IMR-90 (cell line): ENCODE measurements at regions not wholly inside any gene's neighbourhood (a gene's known extent, or its start where the extent isn't known, plus 50 kb on each side); places are given as distances from the start of the nearest gene placed in this dataset.

Experiments
- ATAC-seq: fragments of 200-7000 bp; cut with Tn5 transposase; 2 replicates; pipeline ENCODE4 v1.9.1; 2020; ENCODE audit warnings: low read depth, mild to moderate bottlenecking, moderate library complexity
- BruUV-seq: library from RNA; stranded (reverse); fragments of 400-500 nt; replicated peaks from 2 replicates; lab custom pipeline; 2021; lab: Mats Ljungman, UMichigan
- CTCF ChIA-PET: fragments of 300-600 bp; formaldehyde crosslinking; extraction: SDS; loops from one replicate; lab custom pipeline; 2021; ENCODE audit warnings: antibody characterized with exemption; lab: Yijun Ruan, JAX
- POLR2A ChIA-PET: fragments of 300-600 bp; sonication (Branson Sonifier 250); formaldehyde crosslinking; loops from one replicate; lab custom pipeline; 2022; ENCODE audit warnings: antibody characterized with exemption; ENCODE audit not compliant: unreplicated experiment; lab: Charles Lee
- DNase-seq: peaks from one replicate; pipeline ENCODE4 v3.0.0; 2013
- H2AFZ ChIP-seq: replicated peaks from 2 replicates; pipeline ENCODE3; 2013; ENCODE audit warnings: low read length, mild to moderate bottlenecking; ENCODE audit not compliant: poor library complexity
- H2AK5ac ChIP-seq: 2 replicates; pipeline ENCODE4 v1.6.1; 2013; ENCODE audit warnings: low read depth, low read length, inconsistent platforms
- H2AK9ac ChIP-seq: replicated peaks from 2 replicates; pipeline ENCODE3; 2013; ENCODE audit warnings: mild to moderate bottlenecking, low read depth, low read length, moderate library complexity; ENCODE audit not compliant: poor library complexity
- H2BK120ac ChIP-seq: 2 replicates; pipeline ENCODE4 v1.6.1; 2013; ENCODE audit warnings: low read depth, low read length, inconsistent platforms
- H2BK15ac ChIP-seq: 3 replicates; pipeline ENCODE4 v1.6.1; 2013; ENCODE audit warnings: low read depth, low read length, inconsistent platforms
- H2BK20ac ChIP-seq: 2 replicates; pipeline ENCODE4 v1.6.1; 2013; ENCODE audit warnings: low read depth, mild to moderate bottlenecking, inconsistent platforms, low read length, moderate library complexity
- H2BK5ac ChIP-seq: 2 replicates; pipeline ENCODE4 v1.6.1; 2013; ENCODE audit warnings: mild to moderate bottlenecking, low read depth, low read length, inconsistent platforms; ENCODE audit not compliant: poor library complexity, severe bottlenecking
- H3K14ac ChIP-seq: replicated peaks from 2 replicates; pipeline ENCODE4 v1.6.1; 2013; ENCODE audit warnings: low read depth, low read length, inconsistent platforms
- H3K18ac ChIP-seq: 2 replicates; pipeline ENCODE4 v1.6.1; 2013; ENCODE audit warnings: low read depth, low read length, control low read depth
- H3K23ac ChIP-seq: 2 replicates; pipeline ENCODE4 v1.6.1; 2013; ENCODE audit warnings: low read depth, low read length, inconsistent platforms
- H3K27ac ChIP-seq: 2 replicates; pipeline ENCODE4 v1.5.1; 2013; ENCODE audit warnings: mild to moderate bottlenecking, control low read depth, low read length; ENCODE audit not compliant: insufficient read depth
- H3K27me3 ChIP-seq: 2 replicates; pipeline ENCODE4 v1.6.1; 2013; ENCODE audit warnings: low read length; ENCODE audit not compliant: control insufficient read depth, insufficient read depth
- H3K36me3 ChIP-seq: 2 replicates; pipeline ENCODE4 v1.6.1; 2013; ENCODE audit warnings: low read length, mixed read lengths; ENCODE audit not compliant: control insufficient read depth, insufficient read depth
- H3K4ac ChIP-seq: 2 replicates; pipeline ENCODE4 v1.6.1; 2013; ENCODE audit warnings: low read depth, low read length, inconsistent platforms
- H3K4me1 ChIP-seq: 2 replicates; pipeline ENCODE4 v1.6.1; 2013; ENCODE audit warnings: low read length, mixed read lengths; ENCODE audit not compliant: control insufficient read depth, insufficient read depth
- H3K4me2 ChIP-seq: 2 replicates; pipeline ENCODE4 v1.6.1; 2013; ENCODE audit warnings: low read depth, mild to moderate bottlenecking, control low read depth, low read length, moderate library complexity
- H3K4me3 ChIP-seq: 2 replicates; pipeline ENCODE4 v1.5.1; 2013; ENCODE audit warnings: low read depth, mild to moderate bottlenecking, control low read depth, low read length, moderate library complexity; ENCODE audit not compliant: insufficient read depth
- H3K56ac ChIP-seq: 2 replicates; pipeline ENCODE4 v1.6.1; 2013; ENCODE audit warnings: low read length, inconsistent platforms; ENCODE audit not compliant: insufficient read depth; ENCODE audit errors: extremely low read depth
- H3K79me1 ChIP-seq, 2 experiments: 2 replicates each; pipeline ENCODE4 v1.6.1; 2013; ENCODE audit warnings: low read length in 2 of 2, inconsistent platforms in 1 of 2, low read depth in 1 of 2
- H3K9ac ChIP-seq: 2 replicates; pipeline ENCODE4 v1.6.1; 2013; ENCODE audit warnings: low read depth, low read length, control low read depth
- H3K9me1 ChIP-seq: 2 replicates; pipeline ENCODE4 v1.6.1; 2013; ENCODE audit warnings: low read length, inconsistent platforms; ENCODE audit not compliant: insufficient read depth
- H3K9me3 ChIP-seq: 2 replicates; pipeline ENCODE4 v1.6.1; 2013; ENCODE audit warnings: low read length; ENCODE audit not compliant: control insufficient read depth, insufficient read depth
- H4K20me1 ChIP-seq: 2 replicates; pipeline ENCODE4 v1.6.1; 2013; ENCODE audit warnings: low read length, inconsistent platforms; ENCODE audit not compliant: insufficient read depth
- H4K5ac ChIP-seq: 2 replicates; pipeline ENCODE4 v1.6.1; 2013; ENCODE audit warnings: mild to moderate bottlenecking, low read depth, low read length, control low read depth
- H4K8ac ChIP-seq, 2 experiments: 2 replicates each; pipeline ENCODE4 v1.6.1; 2013; ENCODE audit warnings: low read depth in 2 of 2, low read length in 2 of 2, control low read depth in 1 of 2, inconsistent platforms in 1 of 2
- H4K91ac ChIP-seq: 2 replicates; pipeline ENCODE4 v1.6.1; 2013; ENCODE audit warnings: low read depth, low read length, inconsistent platforms; ENCODE audit not compliant: insufficient read depth
- BHLHE40 ChIP-seq: fragments of 150-350 bp; IDR thresholded peaks from 2 replicates; pipeline ENCODE4 v1.6.1; 2016; ENCODE audit warnings: mild to moderate bottlenecking, low read depth, low read length
- MAFK ChIP-seq: IDR thresholded peaks from 2 replicates; pipeline ENCODE4 v1.6.1; 2012; ENCODE audit warnings: low read depth, low read length, improper control_type of control experiment
- MAZ ChIP-seq: IDR thresholded peaks from 2 replicates; pipeline ENCODE4 v1.6.1; 2012; ENCODE audit warnings: low read depth, mild to moderate bottlenecking, low read length, improper control_type of control experiment, moderate library complexity, borderline replicate concordance
- POLR2A ChIP-seq: IDR thresholded peaks from 2 replicates; pipeline ENCODE4 v1.6.1; 2012; ENCODE audit warnings: mild to moderate bottlenecking, low read depth, low read length
- RFX5 ChIP-seq: IDR thresholded peaks from 2 replicates; pipeline ENCODE4 v1.8.0; 2012; ENCODE audit warnings: low read depth, mild to moderate bottlenecking, low read length, moderate library complexity
- SMC3 ChIP-seq: fragments of 150-350 bp; IDR thresholded peaks from 2 replicates; pipeline ENCODE4 v1.6.1; 2016; ENCODE audit warnings: low read depth, mild to moderate bottlenecking, antibody characterized with exemption, low read length, moderate library complexity
- WGBS, 2 experiments: methylation state at CpG; one replicate each; pipeline versions ENCODE4 v1.1.5 to v1.1.7; 2013; ENCODE audit warnings: missing lambda C conversion rate in 2 of 2; ENCODE audit not compliant: insufficient read length in 1 of 2; ENCODE audit errors: extremely low coverage in 2 of 2; 5-methylcytosine and 5-hydroxymethylcytosine counted together
- dilution Hi-C: fragments of 300-500 bp; cut with HindIII; formaldehyde crosslinking; loops from one replicate; pipeline ENCODE4 v1.14.3; 2018; ENCODE audit warnings: low sequenced_read_pairs; ENCODE audit not compliant: unreplicated experiment
- in situ Hi-C: fragments of 300-500 bp; cut with MboI; formaldehyde crosslinking; loops from 3 replicates; pipeline ENCODE4 v1.14.3; 2019; ENCODE audit warnings: low sequenced_read_pairs, inconsistent platforms, mixed read lengths
- intact Hi-C: fragments of 100-400 bp; cut with micrococcal nuclease; formaldehyde crosslinking; loops from 2 replicates; pipeline ENCODE4 v1.10.0; 2022
- TF ChIP-seq, protein P1 (sequence below): fragments of 150-350 bp; IDR thresholded peaks from 2 replicates; pipeline ENCODE4 v1.6.1; 2017; ENCODE audit warnings: mild to moderate bottlenecking, antibody characterized with exemption, low read length, low read depth

DNA sequence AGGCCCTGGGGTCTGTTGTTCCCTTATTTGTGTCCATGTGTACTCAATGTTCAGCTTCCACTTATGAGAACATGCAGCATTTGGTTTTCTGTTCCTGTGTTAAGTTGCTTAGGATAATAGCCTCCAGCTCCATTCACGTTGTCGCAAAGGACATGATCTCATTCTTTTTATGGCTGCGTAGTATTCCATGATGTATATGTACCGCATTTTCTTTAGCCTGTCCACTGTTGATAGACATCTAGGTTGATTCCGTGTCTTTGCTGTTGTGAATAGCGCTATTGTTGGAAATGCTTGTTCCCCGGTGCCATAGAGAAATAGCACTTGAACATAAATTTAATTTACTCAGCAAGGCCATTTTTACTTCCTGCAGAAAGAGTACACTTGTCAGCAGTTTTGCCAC, 51.3 kb upstream of the EPAS1 start:
- Histone ChIP-seq H3K4ac (no peak overlapping the region), H2AK5ac (no peak overlapping the region), H2BK5ac (no peak overlapping the region), H3K27ac (no peak overlapping the region), H4K5ac (no peak overlapping the region), H3K23ac (no peak overlapping the region), H3K79me1 (no peaks in the 10 kb centered on the region), H3K56ac (no peak overlapping the region), H4K8ac (no peak overlapping the region), H2AFZ (no peak overlapping the region), H3K4me3 (no peak overlapping the region), H2BK20ac (no peak overlapping the region), H3K9me1 (no peaks in the 10 kb centered on the region), H2BK120ac (no peak overlapping the region), H3K4me1 (no peaks in the 10 kb centered on the region), H3K27me3 (peaks cover 3% of the 10 kb centered on the region; the same call in 1 of the 2 replicates), H3K18ac (no peak overlapping the region), H3K36me3 (no peaks in the 10 kb centered on the region), H2BK15ac (no peak overlapping the region), H3K4me2 (no peak overlapping the region), H3K9ac (no peak overlapping the region), H2AK9ac (no peak overlapping the region), H4K91ac (no peak overlapping the region), H4K20me1 (no peaks in the 10 kb centered on the region), H3K9me3 (peaks cover 2% of the 10 kb centered on the region; the same call in 1 of the 2 replicates), H3K14ac (no peak overlapping the region)
- in situ Hi-C loops (no loop called here), dilution Hi-C loops (no loop called here), intact Hi-C loops (no loop called here)
- POLR2A ChIA-PET = no interaction called here
- no TSS peak for BruUV-seq
- DNase-seq (no peak), ATAC-seq (no peak)
- no CpG with 5 or more reads among the region's 7 CpGs for WGBS, 2 experiments
- CTCF ChIA-PET = no interaction called here
- no peak for TF ChIP-seq RFX5
- TF ChIP-seq BHLHE40 = no peak
- TF ChIP-seq, protein P1, sequence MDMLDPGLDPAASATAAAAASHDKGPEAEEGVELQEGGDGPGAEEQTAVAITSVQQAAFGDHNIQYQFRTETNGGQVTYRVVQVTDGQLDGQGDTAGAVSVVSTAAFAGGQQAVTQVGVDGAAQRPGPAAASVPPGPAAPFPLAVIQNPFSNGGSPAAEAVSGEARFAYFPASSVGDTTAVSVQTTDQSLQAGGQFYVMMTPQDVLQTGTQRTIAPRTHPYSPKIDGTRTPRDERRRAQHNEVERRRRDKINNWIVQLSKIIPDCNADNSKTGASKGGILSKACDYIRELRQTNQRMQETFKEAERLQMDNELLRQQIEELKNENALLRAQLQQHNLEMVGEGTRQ = no peak
- no peak for TF ChIP-seq POLR2A
- no peak for TF ChIP-seq MAFK
- no peak for TF ChIP-seq MAZ
- no peak for TF ChIP-seq SMC3
